IPS DF 4.7 (cell line): ENCODE measurements at regions not wholly inside any gene's neighbourhood (a gene's known extent, or its start where the extent isn't known, plus 50 kb on each side); places are given as distances from the start of the nearest gene placed in this dataset.

Source experiments
- DNase-seq: peaks from one replicate; pipeline ENCODE4 v3.0.0-alpha.2; 2013; ENCODE audit warnings: low spot score; ENCODE audit errors: extremely low read depth

GRCh38 chr11:15580056-15580774, 465.5 kb downstream of the INSC start:
- DNase-seq, result no peak

- DNase-seq, result no peak
Observed at GRCh38 chr11:15580775-15581095, 466.0 kb downstream of the INSC start.

GRCh38 chr11:15584158-15584557, 469.4 kb downstream of the INSC start:
- no peak for DNase-seq

GRCh38 chr11:15585602-15586331, 471.0 kb downstream of the INSC start:
- DNase-seq, result no peak

- no peak for DNase-seq
Observed at GRCh38 chr11:15586741-15587473, 472.2 kb downstream of the INSC start.

GRCh38 chr11:15589070-15589626, 474.4 kb downstream of the INSC start:
- no peak for DNase-seq

GRCh38 chr11:15590132-15590531, 475.4 kb downstream of the INSC start:
- DNase-seq, result no peak

- DNase-seq, result no peak
Observed at GRCh38 chr11:15591112-15591537, 476.4 kb downstream of the INSC start.

GRCh38 chr11:15594607-15595006, 479.9 kb downstream of the INSC start:
- DNase-seq, result no peak

- DNase-seq, result no peak
Observed at GRCh38 chr11:15599376-15599775, 484.7 kb downstream of the INSC start.

GRCh38 chr11:15602047-15602446, 487.3 kb downstream of the INSC start:
- DNase-seq, result no peak

GRCh38 chr11:15602785-15603567, 488.3 kb downstream of the INSC start:
- no peak for DNase-seq

GRCh38 chr11:15605094-15605493, 490.4 kb downstream of the INSC start:
- DNase-seq, result no peak

- no peak for DNase-seq
Observed at GRCh38 chr11:15607361-15608036, 492.8 kb downstream of the INSC start.

- DNase-seq, result no peak
Observed at GRCh38 chr11:15609445-15609844, 494.7 kb downstream of the INSC start.

- no peak for DNase-seq
Observed at GRCh38 chr11:15610881-15611280, 496.2 kb downstream of the INSC start.

- no peak for DNase-seq
Observed at GRCh38 chr11:15613251-15613650, 498.5 kb downstream of the INSC start.

GRCh38 chr11:15613789-15614188, 499.1 kb downstream of the INSC start:
- DNase-seq, result no peak

- no peak for DNase-seq
Observed at GRCh38 chr11:15615398-15616096, 500.8 kb downstream of the INSC start.
